ENCODE measurements at regions not wholly inside any gene's neighbourhood (a gene's known extent, or its start where the extent isn't known, plus 50 kb on each side); places are given as distances from the start of the nearest gene placed in this dataset.

DNA sequence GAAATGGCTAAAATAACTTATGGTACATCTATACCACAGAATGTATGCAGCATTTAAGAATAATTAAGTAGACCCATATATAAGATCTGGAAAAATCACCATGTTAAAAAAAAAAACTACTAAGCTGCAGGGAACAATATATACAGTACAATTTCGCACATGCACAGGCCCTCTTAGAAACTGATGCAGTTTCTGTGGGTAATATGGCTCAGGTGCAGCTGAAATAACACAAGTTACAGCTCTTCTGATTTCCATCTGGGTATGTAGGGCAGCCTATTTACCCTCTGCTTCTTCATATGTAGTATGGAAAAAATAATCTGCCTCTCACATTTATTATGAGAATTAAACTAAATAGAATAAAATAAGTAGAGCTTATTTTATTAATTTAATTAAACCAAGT is 82.9 kb downstream of the YIPF5 start:
- no peak overlapping the region for H3K27ac ChIP-seq (ENCODE audit: insufficient read length, low read depth, low read length)
- H3K4ac ChIP-seq (ENCODE audit: low read depth, low read length): no peak overlapping the region
- H3K56ac ChIP-seq (ENCODE audit: insufficient read length, low read depth, low read length): no peak overlapping the region
- no peaks in the 10 kb centered on the region for H3K79me2 ChIP-seq (ENCODE audit: insufficient read depth, low read length)
- Mint-ChIP-seq H3K4me1 (peaks cover 5 to 11% of the 10 kb centered on the region in 2 experiments; a peak in 3 of 4 replicates), H3K9me3 (peaks cover 1 to 2% of the 10 kb centered on the region in 2 experiments; a peak in 4 of 5 replicates), H3K27me3 (ENCODE audit: low read depth) (peaks cover 31% of the 10 kb centered on the region), H3K27ac (no peak overlapping the region), H3K36me3 (ENCODE audit: insufficient read depth in 1 of 3, low read depth in 3 of 3) (peaks cover 0 to 2% (median 2%) of the 10 kb centered on the region in 3 experiments; a peak in 5 of 7 replicates), H3K4me3 (no peak overlapping the region)
- no peak overlapping the region for H4K91ac ChIP-seq (ENCODE audit: insufficient read length, low read depth, low read length)
- no peak overlapping the region for H4K8ac ChIP-seq (replicated peaks; ENCODE audit: insufficient read length, low read depth, low read length)
- WGBS (ENCODE audit: extremely low coverage, insufficient read length, low lambda C conversion rate): no CpG with 5 or more reads among the region's 1 CpG
- H3T11ph ChIP-seq (ENCODE audit: low read length): no peak overlapping the region
- peaks cover 8% of the 10 kb centered on the region; the same call in 1 of the 2 replicates for H3K27me3 ChIP-seq (ENCODE audit: insufficient read depth, low read length)
- no peak overlapping the region for H3K9ac ChIP-seq (ENCODE audit: extremely low read depth, insufficient read length, low read length)
- no peak overlapping the region for H2BK12ac ChIP-seq (ENCODE audit: insufficient read length, low read depth, low read length)
- no peaks in the 10 kb centered on the region for H3K23me2 ChIP-seq (ENCODE audit: insufficient read length, low read depth, low read length, poor library complexity, severe bottlenecking)
- no peak overlapping the region for H2BK5ac ChIP-seq (ENCODE audit: insufficient read length, low read length)
- H3K18ac ChIP-seq (ENCODE audit: insufficient read length, low read depth, low read length): no peak overlapping the region
- no peak overlapping the region for H2BK15ac ChIP-seq (ENCODE audit: low read depth, low read length)
- no peaks in the 10 kb centered on the region for H4K20me1 ChIP-seq (ENCODE audit: control insufficient read depth, insufficient read depth, insufficient read length)
- no peaks in the 10 kb centered on the region for H3K9me3 ChIP-seq (ENCODE audit: control insufficient read depth, low read depth, low read length)
- no peak overlapping the region for H3K14ac ChIP-seq (ENCODE audit: insufficient read depth, low read length)
- H2BK120ac ChIP-seq (ENCODE audit: low read depth, low read length, poor library complexity, severe bottlenecking): no peak overlapping the region
- H2AFZ ChIP-seq (ENCODE audit: low read length): no peak overlapping the region
- H3K4me2 ChIP-seq (ENCODE audit: insufficient read depth, insufficient read length, low read length): no peak overlapping the region
- H2BK20ac ChIP-seq (ENCODE audit: low read depth, low read length, poor library complexity, severe bottlenecking): no peak overlapping the region
- no peak for TF ChIP-seq CTCF (conservative IDR thresholded peaks at IDR 0.05)
- no peak for DNase-seq
- no peaks in the 10 kb centered on the region for H3K79me1 ChIP-seq (ENCODE audit: insufficient read depth, low read depth, low read length, poor library complexity, severe bottlenecking)
- no peak overlapping the region for H2AK5ac ChIP-seq (ENCODE audit: insufficient read length, low read length)
- H3K4me1 ChIP-seq (ENCODE audit: insufficient read depth, low read length): no peaks in the 10 kb centered on the region
- no peak overlapping the region for H3K23ac ChIP-seq (ENCODE audit: insufficient read length, low read depth, low read length)
- no peak overlapping the region for H4K5ac ChIP-seq (ENCODE audit: insufficient read length, low read depth, low read length)
